ENCODE measurements at regions not wholly inside any gene's neighbourhood (a gene's known extent, or its start where the extent isn't known, plus 50 kb on each side); places are given as distances from the start of the nearest gene placed in this dataset.

GRCh38 chr11:123338997-123339752, 90.9 kb upstream of the GRAMD1B start:
- TF ChIP-seq EZH2 (IDR thresholded peaks at IDR 0.05) (no peak), POLR2AphosphoS5 (IDR thresholded peaks at IDR 0.05; ENCODE audit: borderline replicate concordance, low read depth, low read length) (no peak)

All from SK-N-MC (cell line).